ENCODE measurements at regions not wholly inside any gene's neighbourhood (a gene's known extent, or its start where the extent isn't known, plus 50 kb on each side); places are given as distances from the start of the nearest gene placed in this dataset.

DNA sequence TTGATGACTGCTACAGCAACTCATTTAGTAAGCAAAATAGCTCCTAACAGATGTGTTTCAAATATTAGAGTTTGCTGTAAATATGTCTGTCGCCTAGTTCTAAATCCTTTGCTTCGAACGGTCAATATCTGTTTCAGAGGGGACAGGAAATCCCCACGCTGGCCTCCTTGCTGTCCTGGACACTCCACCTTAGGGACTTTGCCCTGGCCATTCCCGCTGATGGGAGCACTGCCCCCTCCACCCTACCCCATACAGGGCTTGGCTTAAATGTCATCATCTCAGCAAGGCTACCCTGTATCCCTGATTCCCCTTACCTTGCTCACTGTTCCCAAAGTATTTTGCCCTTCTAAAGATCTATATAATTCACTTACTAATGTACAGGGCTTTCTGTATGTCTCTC lies 86.1 kb upstream of the HIVEP3 start:
- TF ChIP-seq, protein P1, sequence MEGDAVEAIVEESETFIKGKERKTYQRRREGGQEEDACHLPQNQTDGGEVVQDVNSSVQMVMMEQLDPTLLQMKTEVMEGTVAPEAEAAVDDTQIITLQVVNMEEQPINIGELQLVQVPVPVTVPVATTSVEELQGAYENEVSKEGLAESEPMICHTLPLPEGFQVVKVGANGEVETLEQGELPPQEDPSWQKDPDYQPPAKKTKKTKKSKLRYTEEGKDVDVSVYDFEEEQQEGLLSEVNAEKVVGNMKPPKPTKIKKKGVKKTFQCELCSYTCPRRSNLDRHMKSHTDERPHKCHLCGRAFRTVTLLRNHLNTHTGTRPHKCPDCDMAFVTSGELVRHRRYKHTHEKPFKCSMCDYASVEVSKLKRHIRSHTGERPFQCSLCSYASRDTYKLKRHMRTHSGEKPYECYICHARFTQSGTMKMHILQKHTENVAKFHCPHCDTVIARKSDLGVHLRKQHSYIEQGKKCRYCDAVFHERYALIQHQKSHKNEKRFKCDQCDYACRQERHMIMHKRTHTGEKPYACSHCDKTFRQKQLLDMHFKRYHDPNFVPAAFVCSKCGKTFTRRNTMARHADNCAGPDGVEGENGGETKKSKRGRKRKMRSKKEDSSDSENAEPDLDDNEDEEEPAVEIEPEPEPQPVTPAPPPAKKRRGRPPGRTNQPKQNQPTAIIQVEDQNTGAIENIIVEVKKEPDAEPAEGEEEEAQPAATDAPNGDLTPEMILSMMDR (conservative IDR thresholded peaks at IDR 0.05; ENCODE audit: low read depth, low read length) = no peak
- no peak for TF ChIP-seq EZH2phosphoT487 (IDR thresholded peaks at IDR 0.05; ENCODE audit: borderline replicate concordance, low read length)
